IMR-90 (cell line): ENCODE measurements at regions not wholly inside any gene's neighbourhood (a gene's known extent, or its start where the extent isn't known, plus 50 kb on each side); places are given as distances from the start of the nearest gene placed in this dataset.
A peak's percentile ranks its signal among the peaks of the same experiment; 100 is the strongest.

Source experiments
- ATAC-seq: fragments of 200-7000 bp; cut with Tn5 transposase; 2 replicates; pipeline ENCODE4 v1.9.1; 2020; ENCODE audit warnings: low read depth, mild to moderate bottlenecking, moderate library complexity
- BruUV-seq: library from RNA; stranded (reverse); fragments of 400-500 nt; replicated peaks from 2 replicates; lab custom pipeline; 2021; lab: Mats Ljungman, UMichigan
- CTCF ChIA-PET: fragments of 300-600 bp; formaldehyde crosslinking; extraction: SDS; loops from one replicate; lab custom pipeline; 2021; ENCODE audit warnings: antibody characterized with exemption; lab: Yijun Ruan, JAX
- POLR2A ChIA-PET: fragments of 300-600 bp; sonication (Branson Sonifier 250); formaldehyde crosslinking; loops from one replicate; lab custom pipeline; 2022; ENCODE audit warnings: antibody characterized with exemption; ENCODE audit not compliant: unreplicated experiment; lab: Charles Lee
- DNase-seq: peaks from one replicate; pipeline ENCODE4 v3.0.0; 2013
- H2AFZ ChIP-seq: replicated peaks from 2 replicates; pipeline ENCODE3; 2013; ENCODE audit warnings: low read length, mild to moderate bottlenecking; ENCODE audit not compliant: poor library complexity
- H2AK5ac ChIP-seq: 2 replicates; pipeline ENCODE4 v1.6.1; 2013; ENCODE audit warnings: low read depth, low read length, inconsistent platforms
- H2AK9ac ChIP-seq: replicated peaks from 2 replicates; pipeline ENCODE3; 2013; ENCODE audit warnings: mild to moderate bottlenecking, low read depth, low read length, moderate library complexity; ENCODE audit not compliant: poor library complexity
- H2BK120ac ChIP-seq: 2 replicates; pipeline ENCODE4 v1.6.1; 2013; ENCODE audit warnings: low read depth, low read length, inconsistent platforms
- H2BK15ac ChIP-seq: 3 replicates; pipeline ENCODE4 v1.6.1; 2013; ENCODE audit warnings: low read depth, low read length, inconsistent platforms
- H2BK20ac ChIP-seq: 2 replicates; pipeline ENCODE4 v1.6.1; 2013; ENCODE audit warnings: low read depth, mild to moderate bottlenecking, inconsistent platforms, low read length, moderate library complexity
- H2BK5ac ChIP-seq: 2 replicates; pipeline ENCODE4 v1.6.1; 2013; ENCODE audit warnings: mild to moderate bottlenecking, low read depth, low read length, inconsistent platforms; ENCODE audit not compliant: poor library complexity, severe bottlenecking
- H3K14ac ChIP-seq: replicated peaks from 2 replicates; pipeline ENCODE4 v1.6.1; 2013; ENCODE audit warnings: low read depth, low read length, inconsistent platforms
- H3K18ac ChIP-seq: 2 replicates; pipeline ENCODE4 v1.6.1; 2013; ENCODE audit warnings: low read depth, low read length, control low read depth
- H3K23ac ChIP-seq: 2 replicates; pipeline ENCODE4 v1.6.1; 2013; ENCODE audit warnings: low read depth, low read length, inconsistent platforms
- H3K27ac ChIP-seq: 2 replicates; pipeline ENCODE4 v1.5.1; 2013; ENCODE audit warnings: mild to moderate bottlenecking, control low read depth, low read length; ENCODE audit not compliant: insufficient read depth
- H3K27me3 ChIP-seq: 2 replicates; pipeline ENCODE4 v1.6.1; 2013; ENCODE audit warnings: low read length; ENCODE audit not compliant: control insufficient read depth, insufficient read depth
- H3K36me3 ChIP-seq: 2 replicates; pipeline ENCODE4 v1.6.1; 2013; ENCODE audit warnings: low read length, mixed read lengths; ENCODE audit not compliant: control insufficient read depth, insufficient read depth
- H3K4ac ChIP-seq: 2 replicates; pipeline ENCODE4 v1.6.1; 2013; ENCODE audit warnings: low read depth, low read length, inconsistent platforms
- H3K4me1 ChIP-seq: 2 replicates; pipeline ENCODE4 v1.6.1; 2013; ENCODE audit warnings: low read length, mixed read lengths; ENCODE audit not compliant: control insufficient read depth, insufficient read depth
- H3K4me2 ChIP-seq: 2 replicates; pipeline ENCODE4 v1.6.1; 2013; ENCODE audit warnings: low read depth, mild to moderate bottlenecking, control low read depth, low read length, moderate library complexity
- H3K4me3 ChIP-seq: 2 replicates; pipeline ENCODE4 v1.5.1; 2013; ENCODE audit warnings: low read depth, mild to moderate bottlenecking, control low read depth, low read length, moderate library complexity; ENCODE audit not compliant: insufficient read depth
- H3K56ac ChIP-seq: 2 replicates; pipeline ENCODE4 v1.6.1; 2013; ENCODE audit warnings: low read length, inconsistent platforms; ENCODE audit not compliant: insufficient read depth; ENCODE audit errors: extremely low read depth
- H3K79me1 ChIP-seq, 2 experiments: 2 replicates each; pipeline ENCODE4 v1.6.1; 2013; ENCODE audit warnings: low read length in 2 of 2, inconsistent platforms in 1 of 2, low read depth in 1 of 2
- H3K9ac ChIP-seq: 2 replicates; pipeline ENCODE4 v1.6.1; 2013; ENCODE audit warnings: low read depth, low read length, control low read depth
- H3K9me1 ChIP-seq: 2 replicates; pipeline ENCODE4 v1.6.1; 2013; ENCODE audit warnings: low read length, inconsistent platforms; ENCODE audit not compliant: insufficient read depth
- H3K9me3 ChIP-seq: 2 replicates; pipeline ENCODE4 v1.6.1; 2013; ENCODE audit warnings: low read length; ENCODE audit not compliant: control insufficient read depth, insufficient read depth
- H4K20me1 ChIP-seq: 2 replicates; pipeline ENCODE4 v1.6.1; 2013; ENCODE audit warnings: low read length, inconsistent platforms; ENCODE audit not compliant: insufficient read depth
- H4K5ac ChIP-seq: 2 replicates; pipeline ENCODE4 v1.6.1; 2013; ENCODE audit warnings: mild to moderate bottlenecking, low read depth, low read length, control low read depth
- H4K8ac ChIP-seq, 2 experiments: 2 replicates each; pipeline ENCODE4 v1.6.1; 2013; ENCODE audit warnings: low read depth in 2 of 2, low read length in 2 of 2, control low read depth in 1 of 2, inconsistent platforms in 1 of 2
- H4K91ac ChIP-seq: 2 replicates; pipeline ENCODE4 v1.6.1; 2013; ENCODE audit warnings: low read depth, low read length, inconsistent platforms; ENCODE audit not compliant: insufficient read depth
- BHLHE40 ChIP-seq: fragments of 150-350 bp; IDR thresholded peaks from 2 replicates; pipeline ENCODE4 v1.6.1; 2016; ENCODE audit warnings: mild to moderate bottlenecking, low read depth, low read length
- CEBPB ChIP-seq: IDR thresholded peaks from 2 replicates; pipeline ENCODE4 v1.6.1; 2012; ENCODE audit warnings: low read depth, low read length, improper control_type of control experiment
- CHD1 ChIP-seq: IDR thresholded peaks from 2 replicates; pipeline ENCODE4 v1.6.1; 2012; ENCODE audit warnings: low read depth, low read length, improper control_type of control experiment
- FOS ChIP-seq: fragments of 150-350 bp; IDR thresholded peaks from 2 replicates; pipeline ENCODE4 v1.6.1; 2016; ENCODE audit warnings: low read depth, low read length
- MAFK ChIP-seq: IDR thresholded peaks from 2 replicates; pipeline ENCODE4 v1.6.1; 2012; ENCODE audit warnings: low read depth, low read length, improper control_type of control experiment
- MAZ ChIP-seq: IDR thresholded peaks from 2 replicates; pipeline ENCODE4 v1.6.1; 2012; ENCODE audit warnings: low read depth, mild to moderate bottlenecking, low read length, improper control_type of control experiment, moderate library complexity, borderline replicate concordance
- MXI1 ChIP-seq: IDR thresholded peaks from 2 replicates; pipeline ENCODE4 v1.6.1; 2012; ENCODE audit warnings: low read depth, mild to moderate bottlenecking, low read length, moderate library complexity, borderline replicate concordance
- NFE2L2 ChIP-seq: fragments of 150-350 bp; IDR thresholded peaks from 2 replicates; pipeline ENCODE4 v1.6.1; 2016; ENCODE audit warnings: low read depth, mild to moderate bottlenecking, low read length
- POLR2A ChIP-seq: IDR thresholded peaks from 2 replicates; pipeline ENCODE4 v1.6.1; 2012; ENCODE audit warnings: mild to moderate bottlenecking, low read depth, low read length
- RAD21 ChIP-seq: IDR thresholded peaks from 2 replicates; pipeline ENCODE4 v1.6.1; 2012; ENCODE audit warnings: low read length, improper control_type of control experiment
- RCOR1 ChIP-seq: IDR thresholded peaks from 2 replicates; pipeline ENCODE4 v1.6.1; 2012; ENCODE audit warnings: mild to moderate bottlenecking, low read length, improper control_type of control experiment; ENCODE audit not compliant: insufficient replicate concordance
- RFX5 ChIP-seq: IDR thresholded peaks from 2 replicates; pipeline ENCODE4 v1.8.0; 2012; ENCODE audit warnings: low read depth, mild to moderate bottlenecking, low read length, moderate library complexity
- SMC3 ChIP-seq: fragments of 150-350 bp; IDR thresholded peaks from 2 replicates; pipeline ENCODE4 v1.6.1; 2016; ENCODE audit warnings: low read depth, mild to moderate bottlenecking, antibody characterized with exemption, low read length, moderate library complexity
- WGBS, 2 experiments: methylation state at CpG; one replicate each; pipeline versions ENCODE4 v1.1.5 to v1.1.7; 2013; ENCODE audit warnings: missing lambda C conversion rate in 2 of 2; ENCODE audit not compliant: insufficient read length in 1 of 2; ENCODE audit errors: extremely low coverage in 2 of 2; 5-methylcytosine and 5-hydroxymethylcytosine counted together
- dilution Hi-C: fragments of 300-500 bp; cut with HindIII; formaldehyde crosslinking; loops from one replicate; pipeline ENCODE4 v1.14.3; 2018; ENCODE audit warnings: low sequenced_read_pairs; ENCODE audit not compliant: unreplicated experiment
- in situ Hi-C: fragments of 300-500 bp; cut with MboI; formaldehyde crosslinking; loops from 3 replicates; pipeline ENCODE4 v1.14.3; 2019; ENCODE audit warnings: low sequenced_read_pairs, inconsistent platforms, mixed read lengths
- intact Hi-C: fragments of 100-400 bp; cut with micrococcal nuclease; formaldehyde crosslinking; loops from 2 replicates; pipeline ENCODE4 v1.10.0; 2022
- TF ChIP-seq, protein P1 (sequence below): fragments of 150-350 bp; IDR thresholded peaks from 2 replicates; pipeline ENCODE4 v1.6.1; 2016; ENCODE audit warnings: low read depth, mild to moderate bottlenecking, low read length, moderate library complexity, borderline replicate concordance
- TF ChIP-seq, protein P2 (sequence below): conservative IDR thresholded peaks from 2 replicates; pipeline ENCODE4 v1.5.1; 2012; ENCODE audit warnings: mild to moderate bottlenecking, low read depth, low read length, improper control_type of control experiment
- TF ChIP-seq, protein P3 (sequence below): fragments of 150-350 bp; IDR thresholded peaks from 2 replicates; pipeline ENCODE4 v1.6.1; 2017; ENCODE audit warnings: mild to moderate bottlenecking, antibody characterized with exemption, low read length, low read depth

DNA sequence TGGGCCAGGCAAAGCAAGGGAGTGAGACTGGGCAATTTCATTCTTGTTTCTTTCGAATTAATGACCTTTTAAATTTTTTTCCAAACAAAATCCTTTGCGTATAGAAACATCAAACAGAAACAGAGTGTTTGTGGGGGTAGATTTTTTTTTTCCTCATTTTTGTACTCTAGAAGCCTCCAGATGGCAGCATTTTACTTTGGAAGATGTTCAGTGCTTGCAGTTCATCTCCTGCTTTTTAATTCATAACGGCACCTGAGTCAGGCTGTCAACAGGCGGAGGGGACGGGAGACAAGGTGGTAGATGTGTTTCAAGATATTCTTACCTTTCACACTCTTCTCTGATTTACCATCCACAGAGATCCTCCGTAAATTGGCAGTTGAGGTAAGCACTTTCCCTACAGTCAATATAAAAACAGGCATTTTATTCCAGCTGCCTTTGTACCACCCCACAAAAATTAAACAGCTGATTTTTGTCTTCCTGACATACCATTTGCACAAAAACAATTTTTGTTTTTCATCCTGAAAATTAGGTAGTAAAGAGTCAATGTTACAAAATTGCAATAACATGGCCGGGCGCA lies 99.5 kb upstream of the FBXL17 start:
- Histone ChIP-seq H3K18ac (no peak overlapping the region), H2AFZ (no peak overlapping the region), H3K4me3 (no peak overlapping the region), H2BK120ac (no peak overlapping the region), H2BK15ac (no peak overlapping the region), H3K14ac (no peak overlapping the region), H3K9me3 (no peaks in the 10 kb centered on the region), H2BK5ac (no peak overlapping the region), H3K27ac (no peak overlapping the region), H3K79me1 (no peaks in the 10 kb centered on the region), H2AK9ac (no peak overlapping the region), H4K5ac (no peak overlapping the region), H4K91ac (no peak overlapping the region), H4K8ac (no peak overlapping the region), H2BK20ac (no peak overlapping the region), H3K9me1 (no peaks in the 10 kb centered on the region), H4K20me1 (no peaks in the 10 kb centered on the region), H3K4me1 (no peaks in the 10 kb centered on the region), H3K56ac (no peak overlapping the region), H3K27me3 (no peaks in the 10 kb centered on the region; the same call in 1 of the 2 replicates), H3K4me2 (peak overlapping the region; percentile 65; the same call in 1 of the 2 replicates), H3K36me3 (no peaks in the 10 kb centered on the region), H3K9ac (no peak overlapping the region), H2AK5ac (no peak overlapping the region), H3K23ac (no peak overlapping the region), H3K4ac (no peak overlapping the region)
- in situ Hi-C loops (no loop called here), dilution Hi-C loops (no loop called here), intact Hi-C loops (loop anchor here (1.0 to 10.0 kb wide), 2 partner anchors 999 to 1203 kb away; partner anchors contain the start of gene MAN2A1)
- CTCF ChIA-PET, result interaction anchor here (0.6 kb wide), 1 partner anchor 308 kb away, joined by 4 read pairs; no protein-coding TSS in a partner anchor
- POLR2A ChIA-PET, result no interaction called here
- no TSS peak for BruUV-seq
- ATAC-seq, result peak; percentile 59; the same call in 1 of the 2 replicates
- peak; percentile 42 for DNase-seq
- WGBS, 2 experiments, result no CpG with 5 or more reads among the region's 8 CpGs
- TF ChIP-seq RCOR1, result no peak
- TF ChIP-seq, protein P1, sequence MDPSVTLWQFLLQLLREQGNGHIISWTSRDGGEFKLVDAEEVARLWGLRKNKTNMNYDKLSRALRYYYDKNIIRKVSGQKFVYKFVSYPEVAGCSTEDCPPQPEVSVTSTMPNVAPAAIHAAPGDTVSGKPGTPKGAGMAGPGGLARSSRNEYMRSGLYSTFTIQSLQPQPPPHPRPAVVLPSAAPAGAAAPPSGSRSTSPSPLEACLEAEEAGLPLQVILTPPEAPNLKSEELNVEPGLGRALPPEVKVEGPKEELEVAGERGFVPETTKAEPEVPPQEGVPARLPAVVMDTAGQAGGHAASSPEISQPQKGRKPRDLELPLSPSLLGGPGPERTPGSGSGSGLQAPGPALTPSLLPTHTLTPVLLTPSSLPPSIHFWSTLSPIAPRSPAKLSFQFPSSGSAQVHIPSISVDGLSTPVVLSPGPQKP, result no peak
- TF ChIP-seq, protein P2, sequence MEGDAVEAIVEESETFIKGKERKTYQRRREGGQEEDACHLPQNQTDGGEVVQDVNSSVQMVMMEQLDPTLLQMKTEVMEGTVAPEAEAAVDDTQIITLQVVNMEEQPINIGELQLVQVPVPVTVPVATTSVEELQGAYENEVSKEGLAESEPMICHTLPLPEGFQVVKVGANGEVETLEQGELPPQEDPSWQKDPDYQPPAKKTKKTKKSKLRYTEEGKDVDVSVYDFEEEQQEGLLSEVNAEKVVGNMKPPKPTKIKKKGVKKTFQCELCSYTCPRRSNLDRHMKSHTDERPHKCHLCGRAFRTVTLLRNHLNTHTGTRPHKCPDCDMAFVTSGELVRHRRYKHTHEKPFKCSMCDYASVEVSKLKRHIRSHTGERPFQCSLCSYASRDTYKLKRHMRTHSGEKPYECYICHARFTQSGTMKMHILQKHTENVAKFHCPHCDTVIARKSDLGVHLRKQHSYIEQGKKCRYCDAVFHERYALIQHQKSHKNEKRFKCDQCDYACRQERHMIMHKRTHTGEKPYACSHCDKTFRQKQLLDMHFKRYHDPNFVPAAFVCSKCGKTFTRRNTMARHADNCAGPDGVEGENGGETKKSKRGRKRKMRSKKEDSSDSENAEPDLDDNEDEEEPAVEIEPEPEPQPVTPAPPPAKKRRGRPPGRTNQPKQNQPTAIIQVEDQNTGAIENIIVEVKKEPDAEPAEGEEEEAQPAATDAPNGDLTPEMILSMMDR, result peak; percentile 55
- no peak for TF ChIP-seq MXI1
- TF ChIP-seq SMC3, result peak; percentile 50
- TF ChIP-seq FOS, result no peak
- TF ChIP-seq MAFK, result no peak
- TF ChIP-seq RAD21, result peak; percentile 64
- no peak for TF ChIP-seq MAZ
- no peak for TF ChIP-seq BHLHE40
- TF ChIP-seq NFE2L2, result no peak
- TF ChIP-seq, protein P3, sequence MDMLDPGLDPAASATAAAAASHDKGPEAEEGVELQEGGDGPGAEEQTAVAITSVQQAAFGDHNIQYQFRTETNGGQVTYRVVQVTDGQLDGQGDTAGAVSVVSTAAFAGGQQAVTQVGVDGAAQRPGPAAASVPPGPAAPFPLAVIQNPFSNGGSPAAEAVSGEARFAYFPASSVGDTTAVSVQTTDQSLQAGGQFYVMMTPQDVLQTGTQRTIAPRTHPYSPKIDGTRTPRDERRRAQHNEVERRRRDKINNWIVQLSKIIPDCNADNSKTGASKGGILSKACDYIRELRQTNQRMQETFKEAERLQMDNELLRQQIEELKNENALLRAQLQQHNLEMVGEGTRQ, result no peak
- no peak for TF ChIP-seq CEBPB
- TF ChIP-seq CHD1, result no peak
- no peak for TF ChIP-seq RFX5
- no peak for TF ChIP-seq POLR2A
